GM18520 (cell line): ENCODE measurements at regions not wholly inside any gene's neighbourhood (a gene's known extent, or its start where the extent isn't known, plus 50 kb on each side); places are given as distances from the start of the nearest gene placed in this dataset.
"Not testable (repeated sequence)": the region's sequence is repeated elsewhere in the genome, so short reads cannot be mapped to it uniquely, and the experiment has no call there.

Experiments
- ATAC-seq: cut with Tn5 transposase; IDR thresholded peaks from one replicate; pipeline ENCODE4 v1.9.1; 2021; ENCODE audit not compliant: unreplicated experiment

DNA sequence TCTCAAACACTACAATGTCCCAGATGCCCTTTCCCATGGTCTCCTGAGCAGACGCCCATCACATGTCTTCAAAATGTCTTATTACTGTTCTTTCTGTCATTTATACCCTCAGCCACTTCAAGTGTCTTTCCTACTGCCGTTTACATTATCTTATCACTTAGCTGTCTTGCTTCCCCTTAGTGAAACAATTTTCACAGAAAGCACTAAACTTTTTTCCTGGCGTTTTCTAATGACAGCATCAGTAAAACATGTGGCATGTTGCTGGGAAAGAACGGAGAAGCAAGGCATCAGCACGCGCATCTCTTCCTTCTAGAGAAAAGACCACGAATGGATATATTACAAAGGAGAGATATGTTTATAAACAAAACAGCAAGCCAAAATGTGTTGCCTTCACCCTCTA lies 189.7 kb upstream of the SLIT2 start:
- no peak for ATAC-seq

DNA sequence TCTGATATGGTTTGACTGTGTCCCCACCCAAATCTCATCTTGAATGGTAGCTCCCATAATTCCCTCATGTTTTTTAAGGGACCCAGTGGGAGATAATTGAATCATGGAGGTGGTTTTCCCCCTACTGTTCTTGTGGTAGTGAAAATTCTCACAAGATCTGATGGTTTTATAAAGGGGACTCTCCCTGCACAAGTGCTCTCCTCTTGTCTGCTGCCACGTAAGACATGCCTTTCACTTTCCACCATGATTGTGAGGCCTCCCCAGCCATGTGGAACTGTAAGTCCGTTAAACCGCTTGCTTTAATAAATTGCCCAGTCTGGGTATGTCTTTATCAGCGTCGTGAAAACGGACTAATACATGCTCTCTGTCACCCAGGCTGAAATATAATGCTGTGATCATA lies 200.9 kb upstream of the SLIT2 start:
- no peak for ATAC-seq

DNA sequence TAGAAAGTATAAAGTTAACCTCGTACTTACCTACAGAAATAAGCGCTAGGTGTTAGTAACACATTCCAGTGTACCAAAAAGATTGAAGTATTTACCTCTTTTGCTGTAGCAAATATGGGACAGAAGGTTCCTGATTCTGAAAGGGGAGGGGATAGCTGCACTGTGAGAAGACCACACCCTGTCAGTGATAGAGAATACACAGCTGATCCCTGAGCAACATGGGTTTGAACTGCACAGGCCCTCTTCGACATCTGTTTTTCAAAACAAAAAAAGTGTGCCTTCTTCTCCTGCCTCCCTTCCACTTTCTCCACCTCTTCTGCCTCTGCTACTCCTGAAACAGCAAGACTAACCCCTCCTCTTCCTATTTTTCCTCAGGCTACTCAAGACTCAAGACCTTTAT lies 201.8 kb upstream of the SLIT2 start:
- no peak for ATAC-seq

DNA sequence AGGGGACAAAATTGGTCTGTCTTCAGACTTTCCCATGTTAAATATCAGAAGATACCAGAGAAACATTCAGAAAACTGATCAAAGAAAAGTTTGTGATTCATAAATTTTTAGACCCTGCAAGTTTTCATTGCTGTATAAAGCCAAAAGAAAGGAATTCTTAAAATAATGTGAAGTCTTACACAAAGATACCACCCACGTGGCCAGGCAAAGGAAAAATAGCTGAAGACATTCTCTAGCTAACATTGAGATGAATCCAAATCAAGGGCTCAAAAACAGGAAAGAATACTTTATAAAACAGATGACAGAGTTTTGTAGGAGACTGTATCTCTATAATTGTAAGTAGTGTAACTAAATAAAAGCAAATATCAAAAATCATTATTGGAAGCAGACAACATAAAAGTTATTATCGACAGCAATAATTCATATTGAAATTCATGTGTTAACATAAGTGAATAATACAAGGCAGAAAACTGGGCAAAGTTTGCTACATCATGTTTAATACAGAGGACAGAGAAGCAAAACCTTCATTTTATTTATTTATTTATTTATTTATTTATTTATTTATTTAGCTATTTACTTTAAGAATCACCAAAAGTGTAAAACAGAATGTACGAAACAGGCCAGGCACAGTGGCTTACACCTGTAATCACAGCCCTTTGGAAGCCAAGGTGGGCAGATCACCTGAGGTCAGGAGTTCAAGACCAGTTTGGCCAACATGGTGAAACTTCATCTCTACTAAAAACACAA lies 204.6 kb upstream of the SLIT2 start:
- ATAC-seq, result no peak

DNA sequence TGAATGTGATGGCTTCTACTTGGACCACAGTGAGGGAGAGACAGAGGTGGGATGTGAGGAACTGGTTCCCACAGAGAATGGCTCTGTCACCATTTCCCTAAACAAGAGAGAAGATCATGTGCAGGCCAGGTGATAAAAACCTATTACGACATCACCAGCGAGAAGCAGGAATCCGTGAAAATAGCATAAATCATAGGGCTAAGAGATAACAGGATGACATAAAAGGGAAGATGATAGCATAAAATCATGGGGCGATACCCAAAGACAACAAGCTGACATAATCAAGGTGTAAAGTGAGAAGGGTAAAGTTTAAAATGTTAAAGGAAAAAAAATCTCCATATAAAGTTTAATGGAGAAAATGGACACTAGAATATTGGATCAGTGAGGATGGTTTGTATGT lies 205.5 kb upstream of the SLIT2 start:
- no peak for ATAC-seq

DNA sequence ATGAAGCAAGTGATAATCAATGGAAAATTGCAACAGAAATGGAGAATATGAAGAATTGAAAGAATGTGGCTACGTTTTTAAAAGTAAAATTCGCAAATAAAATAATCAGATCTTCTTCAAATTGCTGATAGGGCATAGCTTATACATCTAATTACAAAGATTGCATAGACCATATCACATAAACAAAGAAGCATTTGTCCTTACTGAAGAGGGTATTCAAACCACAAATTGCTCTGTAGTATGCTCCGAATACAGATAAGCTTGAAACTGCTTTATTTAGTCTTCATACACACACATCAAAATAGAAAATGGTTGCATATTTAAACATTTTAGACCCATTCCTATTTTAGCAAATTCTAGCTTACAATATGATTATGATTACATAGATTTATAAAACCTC lies 206.7 kb upstream of the SLIT2 start:
- no peak for ATAC-seq

DNA sequence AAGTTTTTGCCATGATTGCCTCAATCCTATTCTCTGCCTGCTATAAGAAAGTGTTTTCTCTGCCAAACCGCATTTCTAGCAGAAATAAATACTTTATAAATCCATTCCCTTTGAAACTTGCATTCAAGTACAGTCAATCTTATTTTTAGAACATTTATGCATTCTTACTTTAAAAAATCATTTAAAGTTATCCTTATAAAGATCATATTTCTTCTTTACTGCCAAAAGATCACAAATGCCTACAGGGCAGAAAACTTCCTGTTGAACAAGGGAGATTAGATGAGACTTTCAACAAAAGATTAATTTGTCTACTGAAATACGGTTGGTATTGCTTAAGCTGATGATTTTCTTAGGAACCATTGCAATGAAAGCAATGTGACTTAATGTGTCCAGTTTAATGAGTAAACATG lies 207.2 kb upstream of the SLIT2 start:
- no peak for ATAC-seq

DNA sequence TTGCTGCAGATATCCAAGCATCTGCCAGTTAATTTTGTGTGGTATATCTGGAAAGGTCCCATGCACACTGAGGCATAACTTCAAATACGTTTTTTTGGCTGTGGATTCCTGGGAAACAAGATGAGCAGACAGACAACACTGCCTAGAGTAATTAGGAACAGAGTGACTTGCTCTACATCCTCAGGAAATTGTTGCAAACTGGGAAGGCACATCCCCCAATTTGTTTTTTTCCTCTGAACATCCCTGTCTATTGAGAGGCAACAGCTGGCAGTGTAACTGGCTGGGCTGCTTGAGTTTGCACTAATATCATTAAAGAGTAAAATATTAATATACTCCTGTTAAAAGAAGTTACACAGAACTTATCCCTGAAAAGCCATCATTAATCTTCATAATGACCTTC lies 207.7 kb upstream of the SLIT2 start:
- no peak for ATAC-seq

DNA sequence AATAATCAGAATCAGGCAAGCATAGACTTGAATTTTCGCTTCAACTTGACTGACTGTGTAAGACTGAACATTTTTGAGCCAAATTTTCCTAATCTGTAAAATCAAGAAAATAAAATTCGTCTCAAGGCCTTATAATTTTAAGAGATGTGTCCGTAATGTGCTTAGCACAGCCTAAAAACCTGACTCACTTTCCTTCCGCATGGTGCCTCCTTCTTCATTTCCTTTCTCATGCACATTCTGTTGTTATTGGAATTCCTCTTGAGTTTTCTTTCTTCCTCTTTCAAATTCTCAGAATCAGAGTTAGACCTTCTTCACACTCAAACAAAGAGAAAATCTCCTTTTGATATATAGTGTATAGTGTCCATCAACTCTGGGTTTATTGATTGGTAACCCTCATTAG lies 208.9 kb upstream of the SLIT2 start:
- no peak for ATAC-seq

DNA sequence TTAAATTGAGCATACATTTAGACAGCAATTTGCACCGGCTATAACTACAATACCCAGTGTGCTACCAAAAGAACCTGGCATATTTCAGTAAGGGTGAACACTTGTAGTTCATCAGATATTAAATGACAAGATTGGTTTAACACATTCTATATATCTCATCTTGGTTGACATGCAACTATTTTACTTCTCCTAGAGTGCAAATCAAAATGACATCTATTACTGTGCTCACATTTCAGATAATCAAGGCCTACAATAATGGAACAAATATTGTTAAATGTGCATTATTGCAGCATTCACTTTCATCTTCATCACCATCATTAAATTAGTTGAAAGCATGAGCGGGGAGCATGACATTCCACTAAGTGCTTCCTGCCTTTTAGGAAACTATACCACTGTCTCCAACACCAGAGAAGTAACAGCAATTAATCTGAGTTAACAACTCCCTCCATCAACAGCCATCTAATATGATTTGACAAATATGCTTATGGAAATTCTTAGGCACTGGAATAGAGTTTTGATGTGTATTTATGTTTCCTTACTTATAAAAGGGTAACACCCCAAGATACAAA lies 209.8 kb upstream of the SLIT2 start:
- ATAC-seq, result no peak

DNA sequence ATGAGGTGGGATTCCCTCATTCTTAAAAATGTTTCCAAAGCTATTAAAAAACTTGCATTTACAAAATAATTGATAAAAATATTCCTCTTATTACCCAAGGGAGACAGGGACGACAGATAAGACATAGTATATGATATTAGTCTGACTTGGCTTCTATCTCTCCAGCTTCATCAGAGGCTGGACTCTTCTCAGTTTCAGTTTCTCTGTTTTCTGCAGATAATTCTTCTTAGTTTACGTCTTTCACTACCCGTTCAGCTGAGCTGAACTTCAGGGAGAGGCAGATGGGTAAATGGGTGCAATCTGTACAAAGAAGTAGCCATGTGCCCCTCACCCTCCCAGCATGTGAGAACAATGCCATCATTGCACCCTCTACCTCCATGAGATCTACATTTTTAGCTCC lies 214.0 kb upstream of the SLIT2 start:
- no peak for ATAC-seq

DNA sequence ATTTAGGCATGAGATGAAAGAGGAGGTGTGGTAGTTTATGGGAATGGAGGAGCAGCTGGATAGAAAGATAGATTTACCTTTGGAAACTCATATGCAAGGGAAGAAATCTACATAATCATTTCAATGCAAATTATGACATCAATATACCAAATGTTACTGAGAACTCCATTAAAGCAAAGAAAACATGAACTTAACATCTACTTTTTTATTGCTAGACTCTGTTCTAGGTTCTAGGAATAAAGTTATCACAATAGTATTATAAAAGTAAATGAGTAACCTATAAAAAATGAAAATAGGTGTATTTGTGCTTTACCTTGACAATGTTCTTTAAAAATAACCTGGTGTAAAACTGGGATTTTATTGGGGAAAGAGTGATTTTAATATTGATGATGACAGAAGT lies 221.6 kb upstream of the SLIT2 start:
- ATAC-seq, result no peak

DNA sequence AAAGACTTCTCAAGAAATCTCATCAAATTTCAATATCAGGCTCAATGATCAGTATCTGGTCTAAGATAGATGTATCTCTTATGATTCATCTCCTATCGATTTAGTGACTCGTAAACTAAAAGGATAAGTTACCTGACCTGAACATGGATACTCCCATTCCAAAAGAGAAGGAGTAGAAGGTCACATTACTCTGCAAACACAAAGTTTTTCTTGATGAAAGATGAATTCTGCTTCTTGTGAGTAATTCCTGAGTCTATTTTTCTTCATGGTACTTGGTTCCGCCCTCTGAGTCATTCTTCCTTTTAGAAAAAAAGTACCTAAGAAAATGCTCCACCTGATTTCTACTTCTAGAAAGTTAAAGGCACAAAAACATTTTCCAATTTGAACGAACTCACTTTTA lies 223.1 kb upstream of the SLIT2 start:
- ATAC-seq, result no peak

DNA sequence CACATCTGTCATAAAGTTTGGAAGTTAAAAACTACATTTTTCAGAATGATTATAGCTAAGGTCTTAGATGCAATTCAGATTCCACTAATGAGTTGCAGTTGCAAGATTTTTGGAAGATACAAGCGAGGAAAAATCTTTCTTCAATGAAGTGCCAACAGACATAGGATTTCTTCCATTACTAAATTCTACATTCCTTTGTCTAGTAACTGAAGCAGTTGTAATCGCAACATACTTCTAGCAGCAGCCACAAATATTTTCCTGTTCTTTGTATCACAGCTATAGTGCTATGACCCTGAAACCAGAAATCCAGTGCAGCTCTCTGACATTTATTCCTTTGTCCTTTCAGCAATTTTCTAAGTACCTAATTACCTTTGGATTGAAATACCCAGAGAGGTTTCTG lies 225.2 kb upstream of the SLIT2 start:
- no peak for ATAC-seq

DNA sequence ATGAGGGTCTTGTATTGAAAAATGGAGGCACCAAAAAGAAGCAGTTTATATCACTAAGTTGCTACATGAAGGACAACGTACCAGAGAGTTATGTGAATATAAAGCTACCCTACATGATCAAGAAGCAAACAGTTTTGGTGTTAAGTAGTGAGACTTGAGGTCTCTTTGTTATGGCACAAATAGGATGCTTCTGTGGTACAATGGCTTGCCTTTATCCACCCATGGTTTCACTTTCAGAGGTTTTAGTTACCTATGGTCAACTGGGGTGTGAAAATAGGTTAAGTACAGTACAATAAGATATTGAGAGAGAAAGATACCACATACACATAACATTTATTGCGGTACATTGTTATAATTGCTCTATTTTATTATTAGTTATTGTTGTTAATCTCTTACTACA lies 229.2 kb upstream of the SLIT2 start:
- ATAC-seq, result no peak

DNA sequence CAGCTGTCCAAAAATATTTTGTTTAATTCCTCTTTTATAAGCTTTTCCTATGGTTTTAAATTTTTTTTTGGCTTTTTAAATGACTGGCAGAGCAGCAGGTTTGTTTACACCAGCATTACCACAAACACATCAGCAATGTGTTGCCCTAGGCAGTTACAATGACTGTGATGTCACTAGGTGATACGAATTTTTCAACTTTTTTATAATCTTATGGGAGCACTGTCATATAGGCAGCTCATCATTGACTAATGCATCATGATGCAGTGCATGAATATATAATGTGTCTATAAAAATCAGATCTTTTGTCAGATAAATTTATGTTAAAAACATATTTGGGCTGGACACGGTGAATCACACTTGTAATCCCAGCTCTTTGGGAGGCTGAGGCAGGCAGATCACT lies 231.6 kb upstream of the SLIT2 start:
- ATAC-seq, result no peak

DNA sequence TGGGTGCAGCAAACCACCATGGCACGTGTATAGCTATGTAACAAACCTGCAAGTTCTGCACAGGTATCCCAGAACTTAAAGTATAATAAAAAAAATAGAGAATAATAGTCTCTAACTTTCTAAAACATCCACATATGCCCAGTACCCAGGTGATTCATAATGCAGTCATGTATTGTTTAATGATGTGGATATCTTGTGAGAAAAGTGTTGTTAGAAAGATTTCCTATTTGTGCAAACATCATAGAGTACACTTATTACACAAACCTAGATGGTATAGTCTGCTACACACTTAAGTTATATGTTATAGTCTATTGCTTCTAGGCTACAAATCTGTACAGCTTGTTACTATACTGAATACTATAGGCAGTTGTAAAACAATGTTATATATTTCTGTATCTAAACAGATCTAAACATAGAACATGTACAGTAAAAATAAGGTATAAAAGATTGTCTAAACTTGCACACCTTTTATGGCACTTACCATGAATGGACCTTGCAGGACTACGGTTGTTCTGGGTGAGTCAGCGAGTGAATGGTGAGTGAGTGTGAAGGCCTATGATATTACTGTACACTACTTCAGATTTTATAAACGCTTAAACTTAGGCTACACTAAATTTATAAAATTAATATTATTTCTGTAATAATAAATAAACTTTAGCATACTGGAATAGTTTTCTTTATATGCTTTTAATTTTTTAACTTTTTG lies 232.2 kb upstream of the SLIT2 start:
- ATAC-seq, result no peak

DNA sequence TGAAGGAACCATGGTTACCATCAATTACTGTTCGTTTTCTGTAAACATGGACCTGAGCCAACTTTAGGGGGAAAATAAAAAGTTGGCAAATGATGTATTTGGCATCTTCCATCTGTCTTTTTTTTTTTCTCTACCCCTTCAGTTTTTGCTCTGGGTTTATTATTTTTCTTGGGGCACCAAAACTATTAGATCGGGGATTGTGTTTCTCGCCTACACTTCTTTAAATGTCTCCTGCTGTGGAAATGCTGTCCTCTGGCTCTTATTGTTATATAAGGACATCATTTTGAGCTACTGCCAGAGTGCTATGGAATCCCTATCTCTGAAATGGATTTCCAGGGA lies 234.0 kb upstream of the SLIT2 start:
- ATAC-seq, result no peak

DNA sequence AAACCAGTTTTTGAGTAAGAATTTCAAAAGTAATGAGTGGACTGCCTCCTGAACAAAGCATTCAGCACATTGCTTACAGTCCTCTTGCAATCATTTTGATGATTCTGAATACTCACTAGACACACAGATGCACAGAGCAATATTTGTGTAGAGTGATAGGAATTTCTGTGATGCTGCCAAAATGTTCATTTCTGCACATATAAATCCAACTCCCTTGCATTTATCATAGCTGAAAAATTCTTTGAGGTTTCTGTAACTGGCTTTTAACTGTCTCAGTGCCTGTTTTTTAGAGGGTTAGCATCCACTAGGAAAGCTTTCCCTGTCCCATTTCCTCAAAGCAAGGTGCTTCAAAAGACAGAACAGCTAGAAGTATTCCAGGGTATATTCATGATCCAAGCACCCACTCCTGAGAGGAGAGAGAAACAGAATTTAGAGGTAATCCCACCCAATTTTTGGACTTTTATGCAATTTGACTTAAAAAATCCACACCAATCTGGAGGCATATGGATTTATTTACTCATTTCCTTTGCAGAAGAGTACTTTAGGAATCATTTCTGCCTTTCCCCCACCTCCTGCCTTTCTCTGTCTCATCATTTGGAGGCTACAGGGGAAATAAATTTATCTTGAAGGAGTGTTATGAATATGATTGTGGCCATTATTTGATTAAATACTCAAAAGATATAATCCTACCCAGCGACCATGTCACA lies 234.5 kb upstream of the SLIT2 start:
- ATAC-seq, result no peak

DNA sequence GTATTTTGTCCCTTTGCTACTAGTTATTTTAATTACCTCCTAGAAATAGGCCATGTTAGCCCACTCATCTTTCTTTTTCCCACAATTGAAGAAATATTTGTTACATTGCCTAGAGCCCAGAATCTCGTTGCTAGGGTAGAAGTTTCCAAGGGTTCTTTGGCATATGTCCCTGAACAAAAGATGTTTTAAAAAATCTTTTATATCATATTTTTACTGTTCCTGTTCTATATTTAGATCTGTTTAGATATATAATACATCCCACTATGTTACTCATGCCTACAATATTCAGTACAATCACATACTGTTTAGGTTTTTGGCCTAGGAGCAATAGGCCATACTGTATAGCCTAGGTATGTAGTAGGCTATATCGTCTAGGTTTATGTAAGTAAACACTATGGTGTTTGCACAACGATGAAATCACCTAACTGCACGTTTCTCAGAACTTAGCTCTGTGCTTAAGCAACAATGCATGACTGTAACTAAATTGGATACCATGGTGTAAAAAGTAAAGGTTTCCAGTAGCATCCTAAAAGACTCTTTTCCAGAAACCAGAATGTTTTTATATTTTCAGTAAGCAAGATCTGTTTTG lies 236.0 kb upstream of the SLIT2 start:
- ATAC-seq, result no peak

DNA sequence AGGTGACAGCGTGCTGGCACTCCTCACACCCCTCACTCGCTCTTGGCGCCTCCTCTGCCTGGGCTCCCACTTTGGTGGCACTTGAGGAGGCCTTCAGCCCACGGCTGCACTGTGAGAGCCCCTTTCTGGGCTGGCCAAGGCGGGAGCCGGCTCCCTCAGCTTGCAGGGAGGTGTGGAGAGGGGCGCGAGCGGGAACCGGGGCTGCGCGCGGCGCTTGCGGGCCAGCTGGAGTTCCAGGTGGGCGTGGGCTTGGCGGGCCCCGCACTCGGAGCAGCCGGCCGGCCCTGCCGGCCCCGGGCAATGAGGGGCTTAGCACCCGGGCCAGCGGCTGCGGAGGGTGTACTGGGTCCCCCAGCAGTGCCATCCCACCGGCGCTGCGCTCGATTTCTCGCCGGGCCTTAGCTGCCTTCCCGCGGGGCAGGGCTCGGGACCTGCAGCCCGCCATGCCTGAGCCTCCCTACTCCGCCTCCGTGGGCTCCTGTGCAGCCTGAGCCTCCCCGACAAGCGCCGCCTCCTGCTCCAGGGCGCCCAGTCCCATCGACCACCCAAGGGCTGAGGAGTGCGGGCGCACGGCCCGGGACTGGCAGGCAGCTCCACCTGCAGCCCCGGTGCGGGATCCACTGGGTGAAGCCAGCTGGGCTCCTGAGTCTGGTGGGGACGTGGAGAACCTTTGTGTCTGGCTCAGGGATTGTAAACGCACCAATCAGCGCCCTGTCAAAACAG lies 247.7 kb upstream of the SLIT2 start:
- ATAC-seq, result not testable (repeated sequence)
